COLO829 (cell line): ENCODE measurements at regions not wholly inside any gene's neighbourhood (a gene's known extent, or its start where the extent isn't known, plus 50 kb on each side); places are given as distances from the start of the nearest gene placed in this dataset.
A peak's percentile ranks its signal among the peaks of the same experiment; 100 is the strongest.

ENCODE experiments used
- DNase-seq: peaks from one replicate; pipeline ENCODE4 v3.0.0; 2012; ENCODE audit warnings: low spot score

DNA sequence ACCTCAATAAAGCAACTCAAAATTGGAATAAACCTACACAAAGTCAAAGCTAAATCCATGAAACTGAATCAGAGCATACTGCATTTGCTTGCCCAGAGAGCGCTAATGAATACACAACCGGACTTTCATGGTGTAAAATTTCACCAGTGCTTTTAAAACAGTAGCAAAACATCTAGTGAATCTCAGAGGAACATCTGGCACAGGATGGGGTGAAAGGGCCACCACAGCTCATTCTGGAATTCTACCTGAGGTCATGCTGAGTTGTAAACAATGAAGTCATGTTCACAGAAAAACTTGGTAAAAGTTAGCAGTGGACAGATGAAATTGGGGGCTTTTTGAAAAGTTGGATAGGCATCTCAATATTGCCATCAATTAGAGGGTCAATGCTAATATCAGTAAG is 125.6 kb upstream of the STXBP5 start:
- no peak for DNase-seq

DNA sequence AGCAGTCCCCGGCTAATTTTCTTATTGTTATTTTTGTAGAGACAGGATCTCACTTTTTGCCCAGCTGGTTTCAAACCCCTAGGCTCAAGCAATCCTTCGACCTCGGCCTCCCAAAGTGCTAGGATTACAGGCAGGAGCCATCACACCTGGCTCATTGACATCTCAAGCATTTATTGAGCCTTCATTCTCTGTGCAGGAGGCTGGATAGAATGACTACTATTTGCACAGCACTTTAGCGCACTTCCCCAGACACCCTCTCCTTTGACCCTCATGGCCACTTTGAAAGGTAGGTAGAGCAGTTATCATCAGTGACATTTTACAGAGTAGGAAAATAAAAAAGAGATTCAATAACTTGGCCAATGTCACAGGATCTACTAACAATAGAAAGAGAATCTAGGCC is 124.0 kb upstream of the STXBP5 start:
- no peak for DNase-seq

DNA sequence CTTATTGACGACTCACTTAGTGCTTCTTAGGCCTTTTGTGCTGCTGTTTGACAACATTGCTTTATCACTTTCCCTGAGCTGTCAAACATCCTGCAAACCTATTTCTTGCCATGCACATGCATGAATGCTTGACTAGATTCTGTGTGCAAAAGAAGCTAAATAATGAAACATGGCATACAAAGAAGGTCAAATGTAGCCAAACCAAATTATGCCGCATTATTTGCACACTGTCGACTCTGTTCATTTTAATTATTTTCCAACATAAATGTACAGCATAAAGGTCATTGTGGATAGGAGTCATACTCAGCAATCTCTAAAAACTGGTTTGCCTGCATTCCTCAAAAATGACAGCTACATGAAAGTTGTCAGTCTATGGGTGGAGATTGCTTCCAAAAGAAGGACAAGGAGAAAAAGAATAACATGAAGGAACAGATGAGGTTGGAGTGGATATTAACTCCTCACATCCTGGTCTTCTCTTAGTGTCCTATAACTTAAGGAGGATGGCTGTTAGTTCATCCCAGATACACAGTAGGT is 123.1 kb upstream of the STXBP5 start:
- no peak for DNase-seq

DNA sequence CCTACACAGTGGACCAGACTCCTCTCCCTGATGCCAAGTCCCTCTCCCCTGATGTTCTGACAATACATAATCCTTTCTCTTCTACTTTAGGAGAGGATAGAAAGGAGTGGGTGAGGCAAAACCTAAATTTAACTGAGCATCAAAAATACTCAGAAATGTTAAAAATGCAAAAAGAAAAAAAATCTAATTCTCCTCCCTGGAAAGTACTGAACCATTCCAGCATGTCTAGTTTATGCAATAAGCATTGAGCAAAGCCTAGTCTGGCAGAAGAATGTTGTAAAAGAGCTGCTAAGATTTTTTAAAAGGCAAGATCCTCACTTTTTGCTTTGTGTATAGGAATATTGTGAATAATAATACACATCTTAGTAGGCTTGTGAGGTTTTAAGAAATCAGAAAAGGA is 116.6 kb upstream of the STXBP5 start:
- no peak for DNase-seq

DNA sequence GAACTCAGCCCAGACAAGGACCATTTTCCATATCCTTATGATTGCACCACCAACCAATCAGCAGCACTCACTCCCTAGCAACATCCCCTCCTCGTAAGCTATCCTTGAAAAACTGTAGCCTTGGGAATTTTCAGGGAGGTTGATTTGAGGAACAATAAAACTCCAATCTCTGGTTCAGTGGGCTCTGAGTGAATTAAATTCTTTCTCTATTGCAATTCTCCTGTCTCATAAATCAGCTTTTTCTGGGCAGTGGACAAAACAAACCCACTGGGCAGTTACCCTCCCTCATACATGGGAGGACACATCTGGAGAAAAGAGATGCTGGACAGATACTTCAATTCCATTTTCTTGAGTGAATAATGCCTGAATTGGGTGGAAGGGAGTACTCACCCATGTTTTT is 115.4 kb upstream of the STXBP5 start:
- no peak for DNase-seq

DNA sequence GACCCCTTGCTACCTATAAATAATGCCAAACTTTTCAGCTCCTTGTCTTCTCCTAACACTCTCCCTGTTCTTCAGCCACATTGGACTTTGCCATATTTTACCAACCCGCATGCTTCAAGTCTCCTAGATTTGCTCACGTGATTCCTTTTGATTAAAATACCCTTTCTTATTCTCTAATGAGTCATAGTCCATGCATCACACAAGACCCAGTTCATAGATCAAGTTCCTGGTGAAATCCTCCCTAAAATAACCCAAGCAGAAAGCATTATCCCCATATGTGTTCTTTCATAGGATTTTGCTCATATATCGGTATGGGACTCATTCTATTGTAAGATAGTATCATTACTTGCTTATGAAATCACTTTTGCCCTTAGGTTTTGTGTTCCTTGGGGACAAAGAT is 108.9 kb upstream of the STXBP5 start:
- DNase-seq = peak; percentile 41

DNA sequence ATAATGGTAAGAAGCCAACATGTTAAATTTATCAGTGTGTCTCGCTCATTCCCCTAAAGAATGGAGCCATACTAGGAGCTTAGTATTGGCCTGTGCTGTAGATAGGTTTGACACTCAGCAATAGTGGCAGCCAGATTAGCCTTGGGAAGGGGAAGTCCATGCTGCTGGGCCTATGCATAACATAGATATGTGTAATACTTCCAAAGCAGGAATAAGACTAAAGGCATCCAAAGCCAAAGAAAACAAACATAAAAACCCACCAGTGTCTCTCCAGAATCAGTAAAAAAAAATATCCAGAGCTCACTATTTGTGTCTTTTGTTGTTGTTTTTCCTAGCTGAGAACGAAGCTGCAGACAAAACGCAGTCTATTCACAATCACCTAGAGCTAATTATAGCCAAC is 104.2 kb upstream of the STXBP5 start:
- DNase-seq = no peak

DNA sequence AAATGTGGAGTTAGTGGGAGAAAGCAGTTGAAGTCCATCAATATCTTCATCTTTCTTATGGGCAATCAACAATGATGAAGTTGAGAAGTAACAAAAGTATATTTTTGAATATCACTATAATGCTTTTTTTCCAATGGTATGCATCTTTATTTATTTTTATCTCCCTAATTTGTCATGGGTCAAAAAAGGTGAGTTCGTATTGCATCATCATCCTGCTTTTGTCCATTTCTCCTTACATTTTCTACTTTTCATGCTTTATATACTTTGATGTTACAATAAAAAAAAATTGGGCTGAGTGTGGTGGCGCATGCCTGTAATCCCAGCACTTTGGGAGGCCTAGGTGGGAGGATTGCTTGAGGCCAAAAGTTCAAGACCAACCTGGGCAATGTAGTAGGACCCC is 101.2 kb upstream of the STXBP5 start:
- no peak for DNase-seq

DNA sequence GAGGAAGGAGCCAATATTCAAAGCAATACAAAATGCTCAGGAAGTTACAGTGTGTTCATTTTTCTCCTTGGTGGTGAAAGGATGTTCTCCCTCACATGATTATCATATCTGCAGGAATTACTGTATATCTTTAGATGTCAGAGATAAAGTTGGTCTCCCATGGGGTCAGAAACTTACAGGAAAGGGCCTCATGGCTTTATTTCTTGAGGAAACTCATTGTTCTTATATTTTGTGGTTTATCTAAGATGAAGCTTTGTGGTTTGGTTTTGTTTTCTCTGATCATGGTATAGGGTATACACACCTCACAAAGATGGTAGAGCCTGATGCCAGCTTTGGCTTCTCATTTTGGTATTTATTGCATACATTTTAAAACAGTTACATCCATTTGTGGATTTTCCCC is 100.5 kb upstream of the STXBP5 start:
- peak; percentile 43 for DNase-seq

DNA sequence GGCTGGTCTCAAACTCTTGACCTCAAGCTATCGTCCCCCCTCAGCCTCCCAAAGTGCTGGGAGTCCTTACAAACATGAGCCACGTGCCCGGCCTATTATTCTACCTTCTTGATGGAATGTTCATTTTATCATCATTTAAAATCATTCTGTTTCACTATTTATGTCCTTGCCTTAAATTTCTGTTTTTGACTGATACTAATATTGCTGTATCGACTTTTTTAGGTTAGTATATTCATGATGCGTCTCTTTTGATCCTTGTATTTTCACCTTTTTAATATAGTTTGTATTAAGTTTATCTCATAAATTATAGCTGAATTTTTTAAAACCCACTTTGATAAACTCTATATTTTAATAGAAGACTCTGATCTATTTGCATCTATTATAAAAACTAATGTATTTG is 98.4 kb upstream of the STXBP5 start:
- no peak for DNase-seq

DNA sequence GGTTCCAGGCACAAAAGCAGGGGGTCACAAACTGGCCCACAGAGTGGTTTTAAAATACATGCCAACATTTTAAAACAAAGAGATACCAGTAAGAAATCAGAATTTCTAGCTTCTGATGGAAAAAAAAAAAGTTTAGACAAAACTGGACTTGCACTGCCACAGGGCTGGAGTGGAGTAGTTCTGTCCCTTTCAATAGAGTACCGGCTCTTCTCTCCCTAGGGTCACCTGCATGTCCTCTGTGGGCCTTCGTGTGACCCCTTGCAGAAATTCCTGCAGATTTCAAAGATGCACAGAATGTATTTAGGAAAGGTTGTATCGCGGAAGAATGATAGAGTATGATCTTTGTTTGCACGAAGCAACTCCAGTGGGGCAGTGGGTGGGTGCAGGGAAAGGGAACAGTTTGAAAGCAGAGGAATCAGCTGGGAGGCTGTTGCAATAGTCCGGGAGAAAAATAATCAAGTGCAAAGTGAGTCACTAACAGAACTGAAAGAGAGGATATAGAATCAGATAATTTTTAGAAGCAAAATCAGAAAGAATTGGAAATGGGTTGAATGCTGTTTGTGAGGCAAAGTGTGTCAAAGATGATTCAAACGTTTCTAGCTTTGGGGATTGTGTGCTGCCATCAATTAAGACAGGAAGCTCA is 97.3 kb upstream of the STXBP5 start:
- DNase-seq = no peak

DNA sequence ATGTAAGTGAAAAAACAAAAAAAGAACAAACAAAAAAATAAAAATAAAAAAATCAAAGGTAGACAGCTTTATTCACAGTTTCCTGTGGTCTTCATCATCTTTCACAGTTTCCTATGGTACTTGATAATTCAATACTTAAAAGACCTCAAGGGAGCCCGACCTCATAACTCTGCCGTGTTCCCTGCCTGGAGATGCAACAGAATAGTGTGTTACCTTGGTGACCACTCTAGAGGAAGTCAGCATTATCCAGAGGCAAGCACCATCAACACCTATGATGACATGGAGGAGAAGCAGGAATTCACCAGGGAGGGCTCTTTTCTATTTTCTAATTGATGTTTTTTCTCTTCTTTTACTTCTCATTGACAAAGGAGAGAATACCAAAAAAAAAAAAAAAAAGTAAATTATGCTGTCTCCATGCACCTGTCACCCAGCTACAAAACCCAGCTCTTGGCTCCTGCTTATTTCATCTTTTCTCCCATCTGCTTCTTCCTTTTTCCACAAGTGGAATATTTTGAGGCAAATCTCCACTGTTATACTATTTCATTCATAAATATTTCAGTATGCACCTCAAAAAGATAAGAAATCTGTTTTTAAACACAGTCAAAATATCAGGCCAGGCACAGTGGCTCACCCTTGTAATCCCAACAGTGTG is 95.8 kb upstream of the STXBP5 start:
- no peak for DNase-seq

DNA sequence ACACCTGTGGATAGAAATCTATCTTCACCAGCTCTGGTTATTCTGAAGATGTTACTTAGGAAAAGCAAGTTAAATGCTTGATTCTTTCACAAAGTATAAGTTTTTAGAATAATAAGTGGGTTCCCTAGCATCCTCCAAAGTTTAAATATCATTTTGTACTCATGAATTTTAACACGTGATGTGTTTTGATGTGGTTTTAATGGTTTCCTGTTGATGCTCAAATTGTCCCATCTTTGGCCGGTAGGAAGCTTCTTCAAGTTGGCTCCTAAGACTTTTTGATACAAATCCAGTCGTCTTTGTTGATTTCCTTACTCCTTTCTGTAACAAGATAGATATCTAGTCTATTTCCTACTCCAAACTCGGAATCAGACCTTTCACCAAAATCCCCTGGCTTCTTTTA is 94.5 kb upstream of the STXBP5 start:
- DNase-seq = no peak

DNA sequence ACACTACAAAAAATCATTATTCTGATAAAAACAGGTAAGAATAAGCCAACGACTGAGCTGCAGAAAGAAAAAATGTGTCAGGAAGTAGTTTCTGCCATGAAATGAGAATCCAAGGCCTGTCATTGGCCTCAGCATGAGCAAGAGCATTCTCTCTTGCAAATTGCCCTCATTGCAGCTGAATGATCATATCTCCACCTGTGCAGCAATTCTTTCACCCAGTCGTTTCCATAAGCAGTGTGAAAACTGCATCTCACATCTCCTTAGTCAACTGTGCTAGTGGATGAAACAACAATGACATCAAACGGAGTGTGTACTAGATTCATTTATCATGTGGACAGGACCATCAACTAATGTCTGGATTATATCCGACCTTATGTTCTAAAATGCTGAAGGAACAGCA is 88.2 kb upstream of the STXBP5 start:
- DNase-seq = no peak

DNA sequence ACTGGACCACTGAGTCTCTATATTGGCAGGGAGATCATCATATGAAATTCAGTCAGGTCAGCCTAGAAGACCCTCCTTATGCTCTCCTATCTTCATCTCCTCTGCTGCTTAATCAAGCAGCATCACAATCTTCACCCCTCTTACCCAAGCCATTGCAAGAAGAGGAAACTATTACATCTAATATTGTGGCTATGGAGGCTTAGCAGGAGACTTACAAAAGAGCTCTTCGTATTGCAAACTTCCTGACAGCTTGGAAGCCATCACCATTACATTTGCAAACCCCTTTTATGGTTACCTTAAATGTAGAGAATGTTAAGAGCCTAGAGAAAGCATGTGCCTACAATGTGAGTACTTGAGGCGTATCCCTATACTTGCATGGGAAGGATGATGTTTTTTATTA is 87.2 kb upstream of the STXBP5 start:
- DNase-seq = no peak

DNA sequence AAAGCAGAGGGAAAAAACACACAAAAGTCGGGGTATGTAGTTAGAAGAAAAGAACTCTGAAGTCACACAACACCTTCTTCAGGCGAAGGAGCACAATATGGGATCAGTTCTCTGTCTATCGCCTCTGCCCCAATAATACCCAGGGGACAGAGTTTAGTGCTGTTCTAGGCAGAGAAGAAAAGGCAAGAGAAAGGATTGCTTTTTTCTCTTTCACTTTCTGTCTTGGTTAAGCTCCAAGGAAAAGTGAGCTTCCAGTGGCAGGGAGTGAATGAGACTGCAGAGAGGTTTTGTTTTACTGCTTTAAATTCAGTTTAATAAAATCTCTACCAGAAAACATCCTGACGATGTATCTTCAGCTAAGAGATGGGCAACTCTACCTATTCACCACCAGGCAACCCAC is 86.6 kb upstream of the STXBP5 start:
- peak; percentile 21 for DNase-seq

DNA sequence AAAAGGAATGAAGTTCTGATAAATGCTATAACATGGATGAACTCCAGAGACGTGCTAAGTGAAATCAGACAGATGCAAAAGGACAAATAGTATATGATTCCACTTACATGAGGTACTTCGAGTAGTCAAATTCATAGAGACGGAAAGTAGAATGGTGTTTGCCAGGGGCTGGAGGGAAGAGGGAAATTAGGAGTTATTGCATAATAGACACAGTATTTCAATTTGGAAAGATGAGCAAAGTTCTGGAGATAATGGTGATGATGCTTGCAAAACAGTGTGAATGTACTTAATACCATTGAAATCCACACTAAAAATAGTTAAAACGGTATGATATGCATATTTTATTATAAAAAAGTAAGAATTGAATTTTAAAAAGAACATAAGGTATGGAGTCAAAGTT is 84.9 kb upstream of the STXBP5 start:
- no peak for DNase-seq

DNA sequence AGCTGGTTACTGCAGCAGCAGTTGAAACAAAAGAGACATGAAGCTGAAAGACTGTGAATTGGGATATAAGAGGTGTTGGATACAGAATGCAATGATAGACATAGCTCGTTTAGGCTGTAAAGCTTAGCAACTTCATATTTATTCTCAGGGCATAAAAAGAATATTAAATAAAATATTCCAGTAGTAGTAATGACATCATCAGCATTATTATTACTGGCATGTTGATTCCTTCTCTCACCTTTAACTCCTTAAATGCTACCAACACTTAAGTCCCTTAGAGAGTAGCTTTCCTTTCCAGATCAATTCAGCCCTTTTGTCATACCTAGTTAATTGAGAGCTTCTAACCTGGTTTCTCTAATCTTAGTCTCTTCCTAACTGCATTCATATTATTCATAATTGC is 81.4 kb upstream of the STXBP5 start:
- DNase-seq = no peak

DNA sequence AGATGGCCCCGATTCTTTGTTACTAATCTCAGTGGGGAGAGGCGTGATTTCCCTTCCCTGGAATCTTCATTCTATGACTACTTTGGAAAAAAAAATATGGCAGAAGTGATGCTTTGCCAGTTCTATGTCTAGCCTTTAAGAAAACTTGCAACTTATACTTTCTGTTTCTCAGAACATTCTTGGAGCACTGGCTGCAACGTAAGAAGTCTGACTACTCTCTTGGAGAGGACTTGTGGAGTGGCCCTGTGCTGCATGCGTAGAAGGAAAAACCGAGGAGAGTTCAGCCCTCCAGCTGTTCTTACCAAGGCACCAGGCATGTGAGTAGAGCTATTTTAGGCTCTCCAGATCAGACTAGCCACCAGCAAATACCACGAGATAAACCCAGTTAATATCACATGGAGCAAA is 77.6 kb upstream of the STXBP5 start:
- no peak for DNase-seq

DNA sequence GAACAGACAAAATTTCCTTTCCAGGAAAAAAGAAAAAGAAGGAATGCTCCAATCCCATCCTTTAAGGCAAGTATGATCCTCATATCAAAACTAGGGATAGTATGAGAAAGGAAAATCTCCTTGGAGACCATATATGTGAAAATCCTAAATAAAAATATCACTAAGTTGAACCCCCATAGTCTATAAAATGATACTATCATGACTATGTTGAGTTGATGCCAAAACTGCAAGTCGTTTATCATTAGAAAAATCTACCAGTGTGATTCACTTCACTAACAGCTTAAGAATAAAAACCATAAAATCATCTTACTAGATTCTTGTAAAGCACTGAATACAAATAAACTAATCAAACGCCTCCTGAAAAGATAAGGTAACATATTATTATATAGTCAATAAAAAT is 76.6 kb upstream of the STXBP5 start:
- DNase-seq = no peak

DNA sequence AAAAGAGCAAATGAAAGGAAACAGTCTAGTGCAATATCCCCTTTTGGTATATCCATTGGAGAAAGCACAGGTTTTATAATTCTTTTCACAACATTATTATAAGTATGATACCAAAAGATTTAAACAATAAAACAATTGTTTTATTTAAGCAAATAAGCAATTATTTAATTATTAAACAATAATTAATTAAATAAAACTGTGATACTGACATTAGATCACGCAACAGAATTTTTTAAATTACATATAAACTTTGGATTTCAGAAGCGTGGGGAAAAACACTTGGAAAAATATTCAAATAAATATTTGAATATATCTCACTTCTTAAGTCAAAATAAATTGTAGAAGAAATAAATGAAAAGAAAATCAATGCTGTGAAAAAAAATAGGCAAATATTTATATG is 76.2 kb upstream of the STXBP5 start:
- no peak for DNase-seq

DNA sequence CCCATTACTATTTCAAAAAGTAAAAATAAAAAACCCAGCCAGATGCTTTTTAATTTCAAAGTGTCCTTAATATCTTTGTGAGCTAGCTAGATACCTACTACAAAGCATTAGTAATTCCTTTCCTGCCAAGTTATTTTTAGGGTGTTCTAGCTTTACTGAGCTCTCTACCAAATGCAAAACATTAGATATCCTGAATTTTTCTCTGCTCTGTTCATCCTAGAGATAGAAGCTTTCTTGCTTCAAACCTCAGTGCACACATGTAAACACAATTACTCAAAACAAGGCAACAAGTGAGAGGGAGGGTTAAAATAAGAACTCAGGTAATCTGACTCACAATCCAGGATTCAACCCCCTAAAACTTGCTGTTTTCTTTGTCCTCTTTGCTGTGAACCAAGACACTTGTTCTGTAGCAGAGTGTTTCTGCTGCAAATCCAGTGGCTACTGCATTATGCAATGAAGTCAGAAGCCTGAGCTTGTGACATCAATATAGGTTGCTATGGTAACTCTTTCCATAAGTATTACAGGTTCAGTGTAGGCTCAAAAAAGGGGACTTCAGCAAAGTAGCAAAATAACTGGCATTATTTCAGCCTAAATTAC is 72.6 kb upstream of the STXBP5 start:
- no peak for DNase-seq

DNA sequence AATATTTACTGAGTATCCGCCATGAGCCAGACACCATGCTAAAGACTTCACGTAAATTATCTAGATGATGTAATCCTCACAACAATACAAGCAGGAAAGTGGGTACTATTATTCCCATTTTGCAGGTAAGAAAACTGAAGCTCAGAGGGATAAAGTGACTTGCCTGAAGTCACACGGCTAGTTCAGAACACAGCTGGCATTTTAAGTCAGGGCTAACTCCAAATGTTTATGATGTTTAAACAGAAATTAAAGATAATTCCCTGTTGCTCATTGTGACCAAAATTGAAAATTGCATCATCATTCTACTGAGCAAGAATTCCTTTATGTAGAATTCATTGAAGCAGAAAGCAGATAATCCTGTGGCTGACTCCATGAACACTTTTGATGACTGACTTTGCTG is 71.3 kb upstream of the STXBP5 start:
- DNase-seq = no peak

DNA sequence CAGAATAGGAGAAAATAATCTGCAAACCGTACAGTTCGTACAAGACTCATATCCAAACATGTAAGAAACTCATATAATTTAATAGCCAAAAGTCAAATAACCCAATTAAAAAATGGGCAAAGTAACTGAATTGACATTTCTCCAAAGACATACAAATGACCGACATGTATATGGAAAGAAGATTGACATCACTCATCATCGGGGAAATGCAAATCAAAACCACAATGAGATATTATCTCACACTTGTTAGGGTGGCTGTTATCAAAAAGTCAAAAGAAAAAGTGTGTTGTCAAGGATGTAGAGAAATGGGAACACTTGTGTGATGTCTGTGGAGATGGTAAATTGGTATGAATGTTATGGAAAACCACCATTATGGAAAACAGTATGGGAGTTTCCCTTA is 70.5 kb upstream of the STXBP5 start:
- no peak for DNase-seq
